HG02642 (cell line): ENCODE measurements at regions not wholly inside any gene's neighbourhood (a gene's known extent, or its start where the extent isn't known, plus 50 kb on each side); places are given as distances from the start of the nearest gene placed in this dataset.
"Not testable (repeated sequence)": the region's sequence is repeated elsewhere in the genome, so short reads cannot be mapped to it uniquely, and the experiment has no call there.

ENCODE experiments used
- ATAC-seq: cut with Tn5 transposase; IDR thresholded peaks from one replicate; pipeline ENCODE4 v1.9.1; 2021; ENCODE audit warnings: mild to moderate bottlenecking; ENCODE audit not compliant: unreplicated experiment, poor library complexity

DNA sequence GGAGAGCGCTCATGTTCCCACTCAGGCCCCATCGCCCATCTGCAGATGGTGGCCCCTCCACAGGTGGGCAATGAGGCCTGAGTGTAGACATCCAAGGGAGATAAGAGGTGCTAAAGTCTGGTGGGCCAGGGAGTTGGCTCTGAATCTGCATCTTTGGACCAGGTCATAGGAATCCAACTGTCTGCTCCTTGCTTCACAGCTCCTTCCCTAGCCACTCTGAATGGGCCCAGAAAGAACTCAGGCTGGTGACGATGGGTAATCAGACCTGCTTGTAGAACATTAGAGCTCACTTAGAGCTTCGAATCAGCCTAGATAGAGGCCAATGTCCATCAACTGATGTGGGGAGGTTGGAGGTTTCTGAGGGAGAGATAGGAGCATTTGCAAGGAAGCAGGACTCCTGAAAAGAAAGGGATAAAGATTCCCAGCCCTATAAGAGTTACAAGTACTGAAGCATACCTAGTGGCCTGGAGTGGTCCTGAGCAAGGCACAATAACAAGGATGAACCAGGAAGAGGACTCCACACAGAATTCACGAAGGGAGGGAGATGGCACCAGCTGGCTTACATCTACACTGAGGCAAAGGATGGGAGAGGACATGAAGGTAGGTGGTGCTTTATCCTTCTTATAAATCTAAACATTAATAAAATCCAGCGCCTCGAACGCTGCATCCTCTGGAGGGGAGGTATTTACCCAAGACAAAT lies 132.8 kb upstream of the ALDH1B1 start:
- ATAC-seq = no peak

DNA sequence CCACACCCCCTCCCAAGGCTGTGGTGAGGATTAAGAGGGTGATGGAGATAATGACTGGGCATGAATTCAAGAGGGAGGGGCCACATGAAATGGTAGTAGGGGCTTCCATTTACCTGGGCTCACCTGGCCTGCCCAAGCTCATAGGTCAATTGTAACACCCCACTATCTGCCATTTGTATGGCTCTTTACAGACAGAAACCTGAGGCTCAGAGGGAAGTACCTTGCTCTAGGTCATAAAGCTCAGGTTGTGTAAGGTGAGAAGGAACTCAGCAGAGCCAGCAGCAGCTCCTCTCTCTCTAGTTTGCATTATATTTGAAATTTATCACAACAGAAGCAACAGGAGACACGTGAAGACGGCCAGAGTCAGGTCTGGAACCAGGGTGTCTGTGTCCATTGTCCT lies 133.4 kb upstream of the ALDH1B1 start:
- no peak for ATAC-seq

DNA sequence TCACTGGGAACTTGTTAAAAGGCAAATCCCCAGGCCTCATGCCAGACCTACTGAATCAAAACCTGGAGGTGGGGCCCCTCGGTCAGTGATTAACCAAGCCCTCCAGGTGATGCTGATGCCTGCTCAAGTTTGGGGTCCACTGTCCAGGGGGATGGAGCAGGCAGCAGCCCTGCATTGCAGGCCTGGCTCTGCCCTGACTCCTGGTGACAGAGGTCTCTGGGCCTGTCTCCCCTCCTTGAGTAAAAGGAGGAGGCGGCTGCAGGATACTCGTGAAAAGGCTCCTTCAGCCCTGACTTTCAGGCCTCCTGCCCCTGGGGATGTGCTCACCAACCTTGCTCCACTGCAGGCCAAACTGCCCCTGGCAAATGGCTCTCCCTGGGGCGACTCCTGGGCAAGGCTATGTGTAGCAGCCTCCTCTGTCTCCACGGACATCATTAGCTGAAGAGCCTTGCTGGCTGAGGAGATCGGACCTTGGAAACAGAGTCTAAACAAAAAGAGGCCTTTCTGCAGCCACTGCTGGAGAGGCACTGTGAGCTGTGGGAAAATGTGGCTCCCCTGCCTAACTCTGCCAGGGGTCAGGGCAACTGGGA lies 134.8 kb upstream of the ALDH1B1 start:
- ATAC-seq = no peak

DNA sequence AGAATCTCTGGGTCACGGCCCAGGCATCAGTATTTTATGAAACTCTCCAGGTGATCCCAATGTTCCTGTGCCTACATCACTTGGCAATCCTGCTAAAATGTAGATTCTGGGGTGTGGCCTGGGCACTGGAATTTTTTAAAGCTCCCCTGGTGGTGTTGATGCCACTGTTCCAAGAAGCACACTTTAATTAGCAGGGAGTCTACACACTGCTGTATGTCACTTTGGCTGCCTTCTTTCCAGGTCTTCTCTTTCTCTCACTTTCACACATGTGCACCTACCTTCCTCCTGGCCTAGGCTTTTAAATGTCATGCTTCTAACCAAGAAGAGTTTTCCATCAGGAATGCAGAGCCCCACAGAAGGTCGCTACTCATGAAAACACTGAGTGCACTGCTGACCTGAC lies 136.0 kb upstream of the ALDH1B1 start:
- no peak for ATAC-seq

DNA sequence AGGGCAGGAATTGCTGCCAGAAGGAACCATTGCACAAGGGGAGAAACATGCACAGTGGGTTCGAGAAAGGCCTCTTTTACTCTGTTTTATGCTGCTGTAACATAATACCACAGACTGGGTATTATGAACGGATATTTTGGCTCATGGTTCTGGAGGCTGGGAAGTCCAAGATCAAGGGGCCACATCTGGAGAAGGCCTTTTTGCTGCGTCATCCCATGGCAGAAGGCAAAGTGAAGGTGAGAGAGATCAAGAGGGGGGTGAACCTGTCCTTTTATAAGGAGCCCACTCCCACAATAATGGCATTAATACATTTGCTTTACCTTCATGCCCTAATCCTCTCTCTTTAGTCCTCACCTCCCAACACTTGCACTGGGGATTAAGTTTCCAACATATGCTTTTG lies 136.9 kb upstream of the ALDH1B1 start:
- ATAC-seq = no peak

DNA sequence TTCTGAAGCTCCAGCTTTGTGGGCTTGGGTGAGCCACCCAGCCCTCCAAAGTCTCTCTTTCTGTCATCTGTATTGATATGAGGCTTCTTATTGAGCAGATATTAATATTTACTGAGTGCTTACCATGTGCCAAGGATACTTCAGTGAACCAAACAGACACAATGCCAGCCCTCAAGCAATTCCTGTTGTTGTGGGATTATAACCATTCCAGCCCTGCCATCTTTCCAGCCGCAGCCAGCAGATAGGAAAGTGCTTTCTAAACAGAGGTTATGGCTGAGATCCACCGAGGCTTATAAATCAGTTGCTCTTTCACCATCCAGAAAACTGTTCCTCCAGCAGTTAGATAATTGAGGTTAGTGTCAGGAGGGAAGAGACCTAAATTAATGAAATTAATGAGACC lies 137.7 kb upstream of the ALDH1B1 start:
- no peak for ATAC-seq

DNA sequence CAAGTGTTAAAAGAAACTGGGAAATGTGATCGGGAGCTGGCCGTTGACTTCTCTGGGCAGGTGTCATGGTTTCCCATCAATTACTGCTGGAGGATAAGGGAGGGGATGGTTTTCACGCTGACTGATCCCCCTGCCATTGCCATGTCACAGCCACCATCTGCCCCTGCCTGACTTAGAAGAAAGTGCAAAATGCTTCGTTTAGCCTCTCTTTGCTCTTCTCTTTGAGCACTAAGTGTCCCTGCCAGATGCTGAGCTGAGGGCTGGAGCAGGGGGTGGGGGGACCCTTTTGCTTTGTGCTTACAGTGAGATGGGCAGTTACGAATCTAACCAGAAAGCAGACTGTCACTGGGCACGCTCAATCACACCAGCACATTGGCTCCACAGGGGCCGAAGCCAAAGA lies 138.4 kb upstream of the ALDH1B1 start:
- ATAC-seq = no peak

DNA sequence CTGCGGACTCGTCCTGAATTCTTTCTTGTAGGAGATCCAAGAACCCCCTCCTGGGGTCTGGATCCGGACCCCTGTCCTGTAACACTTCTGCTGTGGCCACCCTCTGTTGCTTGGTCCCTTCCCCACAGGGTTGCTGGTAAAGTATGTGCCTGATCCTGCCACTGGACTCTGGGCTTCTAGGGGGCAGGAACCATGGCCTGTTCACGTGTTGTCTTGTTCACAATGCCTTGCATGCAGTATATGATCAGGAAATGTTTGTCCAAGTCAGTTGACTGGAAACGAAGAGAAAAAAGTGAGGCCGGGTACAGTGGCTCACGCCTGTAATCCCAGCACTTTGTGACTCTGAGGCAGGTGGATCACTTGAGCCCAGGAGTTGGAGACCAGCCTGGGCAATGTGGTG lies 139.3 kb upstream of the ALDH1B1 start:
- no peak for ATAC-seq

DNA sequence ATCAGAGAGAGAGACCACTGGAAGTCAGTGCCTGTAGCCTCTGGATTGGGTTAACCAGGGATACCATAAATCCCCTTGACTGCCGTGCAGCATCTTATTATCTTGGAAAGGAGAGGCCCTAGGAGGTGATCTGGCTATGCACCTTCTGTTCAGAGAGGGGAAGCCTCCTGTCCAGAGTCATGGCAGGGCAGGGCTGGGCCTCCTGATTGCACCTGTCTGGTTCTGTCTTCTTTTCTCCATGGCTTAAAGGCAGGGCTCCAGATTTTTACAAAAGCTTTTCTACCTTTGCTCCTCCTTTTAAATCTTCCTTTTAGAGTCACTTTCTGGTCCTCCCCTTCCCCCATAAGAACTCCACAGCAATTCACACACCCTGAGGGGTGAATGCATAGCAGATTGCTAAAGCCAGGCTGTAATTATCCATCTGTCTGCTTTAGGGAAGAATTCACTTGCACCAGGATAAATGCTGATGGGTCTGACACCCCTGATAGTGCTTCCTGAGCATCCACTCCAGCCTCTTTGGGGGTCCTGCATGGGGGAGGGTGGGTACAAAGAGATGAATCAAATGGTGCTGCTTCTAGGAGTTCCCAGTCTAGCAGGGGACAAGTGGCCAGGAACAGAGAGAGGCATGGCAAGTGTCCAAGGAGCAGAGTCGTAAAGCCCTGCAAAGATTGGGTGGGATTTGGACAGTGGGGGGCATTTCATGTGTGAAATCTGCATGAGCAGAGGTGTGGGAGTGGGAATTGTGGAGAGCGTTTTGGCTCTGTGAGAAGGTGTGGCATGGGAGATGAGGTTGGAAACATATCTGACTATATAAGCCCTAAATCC lies 141.3 kb upstream of the ALDH1B1 start:
- no peak for ATAC-seq

DNA sequence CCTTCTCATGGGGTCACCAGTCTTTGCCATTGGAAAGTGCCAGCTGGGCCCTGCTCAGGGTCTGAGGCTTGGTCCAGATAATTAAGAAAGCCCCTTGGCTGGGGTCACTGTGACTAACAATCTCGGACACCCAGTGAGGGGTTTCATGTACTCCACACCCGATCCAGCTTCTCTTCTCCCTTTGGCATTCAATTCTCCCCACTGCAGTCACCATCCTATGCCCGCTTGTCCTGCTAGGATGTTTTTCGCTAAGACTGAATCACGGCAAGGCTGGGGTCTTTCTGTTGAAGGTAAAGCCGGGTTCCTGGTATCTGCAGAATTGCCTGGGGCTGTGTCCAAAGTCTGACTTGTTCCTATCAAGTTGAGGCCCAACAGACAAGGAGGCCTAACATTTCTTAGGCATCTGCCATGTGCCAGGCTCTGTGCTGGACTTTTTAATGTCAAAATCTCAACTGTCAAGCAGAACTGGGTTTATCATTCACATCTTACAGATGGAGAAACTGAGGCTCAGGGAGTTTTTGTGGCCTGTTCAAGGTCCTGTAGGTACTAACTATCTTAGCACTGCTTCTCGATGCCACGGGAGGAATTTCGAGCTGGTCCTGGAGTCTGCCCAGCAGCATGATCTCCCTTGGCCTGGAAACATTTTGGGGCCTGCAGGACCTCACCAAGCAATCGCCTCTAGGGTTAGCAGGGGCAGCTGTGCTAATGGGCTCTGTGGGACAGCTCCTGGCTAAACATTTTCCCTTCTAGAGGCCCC lies 142.0 kb upstream of the ALDH1B1 start:
- ATAC-seq = no peak

DNA sequence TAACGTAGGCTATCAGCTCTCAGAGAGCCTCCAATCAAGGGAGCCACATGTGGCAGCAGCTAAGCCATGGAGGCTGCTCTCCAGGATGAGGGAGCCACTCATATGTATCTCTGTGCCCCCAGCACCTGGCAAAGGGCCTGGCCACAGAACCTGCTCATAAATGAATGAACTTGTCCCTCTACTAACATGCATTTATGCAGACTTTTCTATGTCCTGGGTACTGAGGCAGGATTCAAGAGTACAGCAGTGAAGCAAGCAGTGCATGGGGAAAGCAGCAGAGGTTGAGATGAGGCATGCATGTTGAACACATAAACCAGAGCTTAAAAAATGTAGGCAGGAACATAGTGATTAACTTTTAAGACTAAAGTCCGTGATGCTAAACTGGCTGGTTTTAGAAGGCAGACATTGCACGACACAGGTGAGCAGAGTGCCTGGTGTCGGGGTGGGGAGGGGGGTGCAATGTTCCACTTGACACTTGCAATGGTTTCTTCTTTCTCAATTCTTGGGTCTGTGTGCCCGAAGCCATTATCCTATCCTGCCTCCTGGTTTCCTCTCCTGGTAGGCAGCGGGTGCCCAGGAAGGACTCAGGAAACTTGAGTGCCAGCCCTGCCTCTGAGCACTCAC lies 142.8 kb upstream of the ALDH1B1 start:
- ATAC-seq = no peak

DNA sequence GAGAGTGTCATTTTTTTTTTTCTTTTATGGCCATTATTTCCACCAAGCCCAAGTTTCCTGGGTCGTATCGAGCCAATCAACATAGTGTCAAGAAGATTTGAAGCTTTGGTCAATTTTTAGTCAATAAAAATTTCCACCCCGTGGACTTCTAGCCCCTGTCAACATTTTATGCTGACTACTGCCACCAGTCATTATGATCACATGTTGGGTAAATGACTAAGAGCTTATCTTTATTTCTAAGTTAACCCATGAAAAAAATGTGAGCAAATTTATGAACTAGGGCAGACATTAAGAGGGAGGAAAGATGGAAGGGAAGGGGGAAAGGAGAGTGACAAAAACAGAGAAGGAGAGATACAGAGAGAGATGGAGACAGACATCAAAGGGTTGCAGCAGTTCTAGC lies 143.5 kb upstream of the ALDH1B1 start:
- no peak for ATAC-seq

DNA sequence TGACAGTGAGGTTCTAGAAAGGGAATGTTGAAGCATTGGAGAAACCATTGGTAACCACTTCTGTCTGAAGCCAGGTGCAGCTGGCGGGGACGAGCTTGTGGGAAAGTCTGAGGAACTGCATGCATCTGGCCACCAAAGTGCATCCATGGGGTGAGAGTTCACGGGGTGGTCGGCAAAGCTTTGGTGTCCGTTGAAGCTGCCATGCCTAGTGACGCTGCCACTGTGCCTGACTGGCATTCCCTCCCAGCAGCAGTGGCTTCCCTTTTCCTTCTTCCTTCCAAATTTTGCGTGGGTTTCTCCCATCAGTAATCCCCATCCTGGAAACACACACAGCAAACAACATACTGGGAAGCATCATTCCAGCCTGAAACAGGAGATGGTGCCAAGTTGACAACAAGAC lies 145.7 kb upstream of the ALDH1B1 start:
- no peak for ATAC-seq

DNA sequence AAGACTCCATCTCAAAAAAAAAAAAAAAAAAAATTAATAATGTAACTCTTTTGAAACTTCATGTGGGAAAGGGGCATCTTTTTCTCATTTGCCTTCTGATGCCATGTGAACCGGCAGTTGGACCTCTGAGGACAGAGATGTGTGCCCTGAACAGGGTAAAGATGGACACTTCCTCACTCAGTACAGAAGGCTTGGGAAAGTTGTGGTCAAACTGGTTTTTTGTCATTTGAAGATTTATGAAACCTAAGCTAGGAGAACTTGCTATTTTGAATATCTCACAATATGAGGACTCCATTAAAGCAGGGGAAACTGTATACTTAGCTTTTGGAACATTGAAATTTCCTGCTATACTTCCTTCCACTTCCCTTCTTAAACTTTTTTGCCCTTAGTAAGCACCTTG lies 147.5 kb upstream of the ALDH1B1 start:
- no peak for ATAC-seq

DNA sequence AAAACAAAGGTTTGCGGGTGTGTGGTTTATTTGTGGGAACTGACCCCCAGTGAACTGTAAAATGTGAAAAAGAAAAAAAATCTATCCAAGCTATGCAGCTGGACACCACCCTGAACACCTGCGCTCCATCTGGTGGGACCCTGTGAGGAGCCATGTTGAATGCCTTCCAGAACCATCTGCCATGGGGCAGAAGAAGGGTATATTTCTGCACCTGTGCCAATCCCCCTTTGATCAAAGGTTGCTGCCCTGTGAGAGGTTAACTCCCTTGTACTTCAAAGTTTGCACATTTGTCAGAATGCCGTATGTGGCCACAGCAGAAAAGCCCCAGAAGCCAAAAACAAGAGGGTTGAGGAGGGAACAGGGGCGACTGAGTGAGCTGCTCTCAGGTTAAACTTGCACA lies 148.5 kb upstream of the ALDH1B1 start:
- ATAC-seq = no peak

DNA sequence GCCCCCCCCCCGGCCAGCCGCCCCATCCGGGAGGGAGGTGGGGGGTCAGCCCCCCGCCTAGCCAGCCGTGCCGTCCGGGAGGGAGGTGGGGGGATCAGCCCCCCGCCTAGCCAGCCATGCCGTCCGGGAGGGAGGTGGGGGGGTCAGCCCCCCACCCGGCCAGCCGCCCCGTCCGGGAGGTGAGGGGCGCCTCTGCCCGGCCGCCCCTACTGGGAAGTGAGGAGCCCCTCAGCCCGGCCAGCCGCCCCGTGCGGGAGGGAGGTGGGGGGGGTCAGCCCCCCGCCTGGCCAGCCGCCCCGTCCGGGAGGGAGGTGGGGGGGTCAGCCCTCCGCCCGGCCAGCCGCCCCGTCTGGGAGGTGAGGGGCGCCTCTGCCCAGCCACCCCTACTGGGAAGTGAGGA lies 150.4 kb upstream of the ALDH1B1 start:
- not testable (repeated sequence) for ATAC-seq

DNA sequence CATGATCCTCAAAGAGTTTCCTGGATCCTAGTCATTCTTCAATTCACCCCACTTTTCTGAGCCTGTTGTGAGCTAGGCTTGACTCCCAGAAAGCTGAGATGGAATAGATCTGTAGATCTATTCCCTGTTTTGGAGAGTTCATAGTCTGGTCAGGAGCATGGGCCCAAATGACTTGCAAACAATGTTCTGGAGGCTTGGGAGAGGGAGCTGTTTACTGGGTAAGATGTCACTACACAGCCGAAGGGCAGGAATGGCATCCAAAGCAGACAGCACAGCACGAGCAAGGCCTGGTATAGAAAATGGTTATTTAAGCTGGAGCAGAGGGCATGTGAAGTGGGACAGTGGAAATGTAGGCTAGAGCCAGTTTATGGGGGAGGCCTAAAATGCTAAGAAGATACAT lies 152.5 kb upstream of the ALDH1B1 start:
- ATAC-seq = no peak

DNA sequence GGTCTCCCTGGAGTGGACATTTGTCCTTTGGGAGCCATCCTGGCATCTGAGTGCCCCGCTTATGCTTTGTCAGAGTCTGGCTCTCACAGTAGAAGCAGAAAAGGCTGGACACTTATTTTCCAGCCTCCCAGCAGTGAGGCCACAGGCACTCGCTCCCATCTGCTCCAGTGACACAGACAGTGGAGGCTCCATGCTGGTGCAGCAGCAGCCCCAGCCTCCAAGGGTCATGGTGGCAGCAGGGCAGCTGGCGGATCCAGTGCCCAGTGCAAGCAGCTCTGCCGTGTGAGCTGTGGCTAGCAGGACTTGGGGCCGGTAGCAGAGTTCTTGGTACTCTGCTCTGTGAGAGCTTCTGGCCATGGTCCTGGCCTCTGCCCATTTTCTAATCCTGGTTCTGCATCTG lies 157.3 kb upstream of the ALDH1B1 start:
- no peak for ATAC-seq

DNA sequence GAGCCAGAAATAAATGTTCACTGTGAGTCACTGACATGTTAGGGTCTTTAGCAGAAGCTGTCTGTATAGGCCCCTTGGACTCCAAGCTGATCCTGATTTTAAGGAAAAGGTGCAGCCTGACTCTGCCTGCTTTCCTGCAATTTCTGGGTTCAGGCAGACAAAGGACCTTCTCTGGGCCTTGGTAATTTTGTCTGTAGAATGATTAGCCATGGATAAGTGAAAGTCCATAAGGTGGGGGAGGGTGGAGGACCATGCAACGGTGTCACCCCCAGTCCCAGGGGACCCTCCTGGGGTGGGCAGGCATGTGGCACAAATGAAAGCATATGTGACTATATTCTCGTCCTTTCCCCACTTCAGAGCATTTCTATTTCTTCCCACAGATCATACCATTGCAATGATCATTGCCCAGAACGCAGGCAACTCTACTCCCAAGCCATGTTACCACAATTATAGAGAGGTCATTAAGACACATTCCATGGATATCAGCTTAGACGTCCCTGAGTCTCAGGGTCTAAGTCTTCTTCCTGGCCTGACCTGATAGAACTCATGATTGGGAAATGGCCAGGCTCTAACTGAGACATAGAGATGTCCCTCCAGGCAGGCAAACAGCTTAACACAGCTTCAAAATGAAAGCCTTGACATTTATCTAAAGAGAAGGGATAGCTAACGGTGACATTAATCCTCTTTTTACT lies 157.9 kb upstream of the ALDH1B1 start:
- ATAC-seq = no peak

DNA sequence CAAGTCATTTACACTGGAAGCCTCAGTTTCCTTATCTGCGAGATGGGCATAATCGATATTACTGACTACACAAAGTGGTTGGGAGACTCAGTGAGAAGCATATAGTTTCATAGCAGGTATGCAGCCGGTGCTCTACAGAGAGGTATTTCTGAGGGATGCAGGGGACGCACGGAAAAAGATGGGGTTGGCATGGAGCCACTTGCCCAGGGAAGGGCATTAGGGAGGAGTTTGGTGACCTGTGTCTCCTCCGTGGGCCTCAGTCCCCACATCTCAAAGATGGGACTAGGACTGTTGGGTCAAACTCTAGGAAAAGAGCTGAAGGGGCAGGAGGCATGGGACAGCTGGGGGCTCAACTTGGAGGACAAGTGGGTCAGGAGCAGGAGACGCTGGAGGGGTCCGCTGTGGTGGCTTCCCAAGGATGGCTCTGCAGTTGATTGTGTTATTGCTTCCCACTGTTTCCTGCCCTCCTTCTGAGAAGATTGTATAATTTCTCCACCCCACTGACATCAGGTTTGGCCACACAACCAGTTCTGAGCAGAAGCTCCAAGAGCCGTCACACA lies 158.6 kb upstream of the ALDH1B1 start:
- no peak for ATAC-seq
